K562 (cell line): ENCODE measurements at regions not wholly inside any gene's neighbourhood (a gene's known extent, or its start where the extent isn't known, plus 50 kb on each side); places are given as distances from the start of the nearest gene placed in this dataset.

ENCODE experiments used
- ATAC-seq: fragments of 200-7000 bp; cut with Tn5 transposase; 3 replicates; pipeline ENCODE4 v1.9.1; 2020; ENCODE audit warnings: moderate library complexity
- BruUV-seq: library from RNA; stranded (reverse); fragments of 400-500 nt; replicated peaks from 2 replicates; lab custom pipeline; 2021; lab: Mats Ljungman, UMichigan
- CTCF ChIA-PET: fragments of 300-600 bp; formaldehyde crosslinking; extraction: SDS; loops from one replicate; lab custom pipeline; 2021; ENCODE audit warnings: low intra/inter-chr PET ratio; lab: Yijun Ruan, JAX
- POLR2A ChIA-PET: fragments of 300-600, 350-650 bp; sonication (Branson Sonifier 250); formaldehyde crosslinking; extraction: SDS; loops from one replicate; lab custom pipeline; 2021; ENCODE audit warnings: antibody characterized with exemption, inconsistent platforms; lab: Yijun Ruan, JAX
- DNase-seq, 4 experiments: peaks; one replicate each; pipeline versions ENCODE4 v3.0.0 to v3.0.0-alpha.2; 2011 to 2018; ENCODE audit warnings: low spot score in 3 of 4, mixed read lengths in 3 of 4; ENCODE audit errors: extremely low read depth in 1 of 4
- FAIRE-seq: peaks from 2 replicates; lab custom pipeline; 2011; peaks lifted over from hg19 to GRCh38; lab: Jason Lieb, UNC
- H2AFZ ChIP-seq: 2 replicates; pipeline ENCODE4 v1.6.0; 2011; ENCODE audit warnings: low read depth, low read length, control low read depth, inconsistent platforms
- H3K27ac ChIP-seq: fragments of 200-600 bp; 3 replicates; pipeline ENCODE4 v1.8.0; 2011; ENCODE audit warnings: low read depth, mild to moderate bottlenecking, control low read depth, inconsistent platforms, low read length, moderate library complexity, mixed read lengths; ENCODE audit errors: extremely low read depth
- H3K27me3 ChIP-seq, 2 experiments: fragments of 300-600 bp in 1 of 2; 2 replicates in 1 of 2; 3 replicates in 1 of 2; pipeline versions ENCODE4 v1.6.0 to v1.8.0; 2011; ENCODE audit warnings: inconsistent platforms in 2 of 2, low read length in 2 of 2, mild to moderate bottlenecking in 1 of 2, mixed read lengths in 1 of 2, moderate library complexity in 1 of 2; ENCODE audit not compliant: control insufficient read depth in 2 of 2, insufficient read depth in 2 of 2
- H3K36me3 ChIP-seq: fragments of 300-600 bp; 3 replicates; pipeline ENCODE4 v1.8.0; 2011; ENCODE audit warnings: mild to moderate bottlenecking, low read length, inconsistent platforms; ENCODE audit not compliant: control insufficient read depth, insufficient read depth
- H3K4me1 ChIP-seq, 2 experiments: fragments of 200-600 bp in 1 of 2; replicated peaks in 1 of 2; 2 replicates in 1 of 2; 3 replicates in 1 of 2; pipeline versions ENCODE4 v1.5.1 to v1.8.0; 2011; ENCODE audit warnings: inconsistent platforms in 2 of 2, low read length in 2 of 2, mild to moderate bottlenecking in 1 of 2, mixed read lengths in 1 of 2, moderate library complexity in 1 of 2; ENCODE audit not compliant: control insufficient read depth in 2 of 2, insufficient read depth in 2 of 2
- H3K4me2 ChIP-seq: 2 replicates; pipeline ENCODE4 v1.6.1; 2011; ENCODE audit warnings: low read length, control low read depth, inconsistent platforms, mixed read lengths; ENCODE audit not compliant: insufficient read depth
- H3K4me3 ChIP-seq: fragments of 200-600 bp; sonication (generic), shearing (Covaris generic); 2 replicates; pipeline ENCODE4 v1.5.1; 2016; ENCODE audit warnings: control low read depth, inconsistent platforms
- H3K79me2 ChIP-seq: fragments of 200-600 bp; 3 replicates; pipeline ENCODE4 v1.8.0; 2011; ENCODE audit warnings: low read length, inconsistent platforms; ENCODE audit not compliant: control insufficient read depth, insufficient read depth
- H3K9ac ChIP-seq, 2 experiments: 2 replicates each; pipeline versions ENCODE4 v1.6.0 to v1.6.1; 2011; ENCODE audit warnings: low read depth in 2 of 2, low read length in 2 of 2, control low read depth in 1 of 2, inconsistent platforms in 1 of 2, mild to moderate bottlenecking in 1 of 2, mixed read lengths in 1 of 2; ENCODE audit not compliant: insufficient read depth in 1 of 2
- H3K9me1 ChIP-seq: one replicate; pipeline ENCODE4 v1.6.0; 2011; ENCODE audit warnings: inconsistent platforms, mild to moderate bottlenecking, low read length, moderate library complexity; ENCODE audit not compliant: control insufficient read depth, insufficient read depth
- H3K9me3 ChIP-seq: replicated peaks from 2 replicates; pipeline ENCODE4 v1.5.1; 2011; ENCODE audit warnings: low read depth, low read length, inconsistent platforms; ENCODE audit not compliant: control insufficient read depth, insufficient read depth
- H4K20me1 ChIP-seq: replicated peaks from 2 replicates; pipeline ENCODE4 v1.6.1; 2011; ENCODE audit warnings: low read length, inconsistent platforms, mixed read lengths; ENCODE audit not compliant: control insufficient read depth, insufficient read depth
- CBFA2T3 ChIP-seq: fragments of 450-650 bp; IDR thresholded peaks from 2 replicates; pipeline ENCODE4 v1.6.1; 2017
- DPF2 ChIP-seq: fragments of 450-650 bp; IDR thresholded peaks from 2 replicates; pipeline ENCODE4 v1.6.1; 2016
- FOXM1 ChIP-seq, 2 experiments: fragments of 450-650 bp in 1 of 2; sonication (generic) in 1 of 2; formaldehyde crosslinking in 1 of 2; IDR thresholded peaks; 2 replicates each; pipeline versions ENCODE4 v1.6.1 to v1.9.0; 2017 to 2022; ENCODE audit warnings: low read depth in 2 of 2, mild to moderate bottlenecking in 2 of 2, missing genetic modification reagents in 1 of 2, moderate library complexity in 1 of 2
- MAFG ChIP-seq: fragments of 450-650 bp; conservative IDR thresholded peaks from 2 replicates; pipeline ENCODE4 v1.6.1; 2016; ENCODE audit warnings: missing genetic modification characterization, missing compliant biosample characterization
- NCOA1 ChIP-seq: fragments of 450-650 bp; IDR thresholded peaks from 2 replicates; pipeline ENCODE4 v1.6.1; 2016; ENCODE audit warnings: low read depth
- NCOR1 ChIP-seq: fragments of 450-650 bp; IDR thresholded peaks from 2 replicates; pipeline ENCODE4 v1.6.1; 2016; ENCODE audit warnings: mild to moderate bottlenecking, moderate library complexity
- NR1H2 ChIP-seq: sonication (generic); formaldehyde crosslinking; IDR thresholded peaks from 2 replicates; pipeline ENCODE4 v1.4.0; 2020; ENCODE audit warnings: mild to moderate bottlenecking, missing genetic modification reagents
- RBM25 ChIP-seq: fragments of 200-400 bp; formaldehyde crosslinking; IDR thresholded peaks from 2 replicates; pipeline ENCODE4 v1.6.1; 2018; ENCODE audit warnings: low read length, low read depth, moderate library complexity; ENCODE audit not compliant: severe bottlenecking
- SMARCA4 ChIP-seq: fragments of 450-650 bp; IDR thresholded peaks from 2 replicates; pipeline ENCODE4 v1.6.1; 2016
- SMARCE1 ChIP-seq: fragments of 450-650 bp; IDR thresholded peaks from 2 replicates; pipeline ENCODE4 v1.7.1; 2016; ENCODE audit warnings: mild to moderate bottlenecking
- SOX6 ChIP-seq: fragments of 450-650 bp; IDR thresholded peaks from 2 replicates; pipeline ENCODE4 v1.6.1; 2014; ENCODE audit warnings: mild to moderate bottlenecking
- TCF3 ChIP-seq: sonication (generic); formaldehyde crosslinking; IDR thresholded peaks from 2 replicates; pipeline ENCODE4 v1.4.0; 2020; ENCODE audit warnings: mild to moderate bottlenecking, missing genetic modification reagents
- TEAD4 ChIP-seq, 2 experiments: sonication (generic) in 1 of 2; formaldehyde crosslinking in 1 of 2; IDR thresholded peaks; 2 replicates each; pipeline versions ENCODE4 v1.6.1 to v1.8.0; 2012 to 2022; ENCODE audit warnings: borderline replicate concordance in 1 of 2, inconsistent platforms in 1 of 2, low read length in 1 of 2, mild to moderate bottlenecking in 1 of 2, missing genetic modification reagents in 1 of 2
- TRIM24 ChIP-seq, 2 experiments: fragments of 450-650 bp; IDR thresholded peaks; 2 replicates each; pipeline ENCODE4 v1.6.1; 2016
- ZEB2 ChIP-seq: fragments of 450-650 bp; IDR thresholded peaks from 2 replicates; pipeline ENCODE4 v1.6.1; 2016
- ZNF217 ChIP-seq: sonication (generic); formaldehyde crosslinking; IDR thresholded peaks from 2 replicates; pipeline ENCODE4 v1.8.0; 2022; ENCODE audit warnings: mild to moderate bottlenecking, missing genetic modification reagents
- ZNF785 ChIP-seq: fragments of 250-450 bp; sonication (Bioruptor Pico); IDR thresholded peaks from 2 replicates; pipeline ENCODE4 v1.4.0; 2020; ENCODE audit warnings: mild to moderate bottlenecking
- WGBS: fragments of 100-300 bp; shearing (Covaris generic); methylation state at CpG from one replicate; pipeline ENCODE4 v1.1.6; 2016; ENCODE audit warnings: low coverage, mixed read lengths; ENCODE audit not compliant: insufficient coverage; ENCODE audit errors: missing lambda C conversion rate; 5-methylcytosine and 5-hydroxymethylcytosine counted together
- in situ Hi-C: fragments of 300-500 bp; cut with MboI; formaldehyde crosslinking; loops from 4 replicates; pipeline ENCODE4 v1.15.0; 2018; ENCODE audit warnings: inconsistent platforms, mixed read lengths
- intact Hi-C: fragments of 100-400 bp; cut with micrococcal nuclease; formaldehyde crosslinking; loops from 2 replicates; pipeline ENCODE4 v1.14.2; 2022
- TF ChIP-seq, protein P1 (sequence below): sonication (generic); formaldehyde crosslinking; IDR thresholded peaks from 2 replicates; pipeline ENCODE4 v1.8.0; 2022; ENCODE audit warnings: missing genetic modification reagents, mild to moderate bottlenecking, moderate library complexity, borderline replicate concordance
- TF ChIP-seq, protein P2 (sequence below): sonication (generic); formaldehyde crosslinking; IDR thresholded peaks from 2 replicates; pipeline ENCODE4 v1.8.0; 2022; ENCODE audit warnings: mild to moderate bottlenecking, missing genetic modification reagents
- TF ChIP-seq, protein P3 (sequence below): fragments of 450-650 bp; IDR thresholded peaks from 2 replicates; pipeline ENCODE4 v1.6.1; 2016

DNA sequence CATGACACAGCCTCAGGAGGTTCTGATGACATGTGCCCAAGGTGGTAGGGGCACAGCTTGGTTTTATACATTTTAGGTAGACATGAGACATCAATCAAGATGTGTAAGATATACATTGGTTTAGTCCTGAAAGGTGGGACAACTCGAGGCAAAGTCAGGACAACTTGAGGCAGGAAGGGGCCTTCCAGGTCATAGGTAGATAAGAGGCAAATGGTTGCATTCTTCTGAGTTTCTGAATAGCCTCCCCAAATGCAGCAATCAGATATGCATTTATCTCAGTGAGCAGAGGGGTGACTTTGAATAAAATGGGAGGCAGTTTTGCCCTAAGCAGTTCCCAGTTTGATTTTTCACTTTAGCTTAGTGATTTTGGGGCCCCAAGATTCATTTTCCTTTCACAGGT lies 91.6 kb downstream of the CHCHD4 start:
- Histone ChIP-seq H3K36me3 (no peaks in the 10 kb centered on the region), H2AFZ (no peak overlapping the region), H3K27me3 (peaks cover 0 to 3% of the 10 kb centered on the region in 2 experiments; a peak in 1 of 5 replicates), H3K27ac (no peak overlapping the region), H4K20me1 (no peaks in the 10 kb centered on the region), H3K4me2 (no peak overlapping the region), H3K9ac (no peak overlapping the region), H3K4me1 (peaks cover 0 to 6% of the 10 kb centered on the region in 2 experiments; a peak in 1 of 5 replicates), H3K9me1 (no peaks in the 10 kb centered on the region), H3K4me3 (no peak overlapping the region), H3K79me2 (no peaks in the 10 kb centered on the region), H3K9me3 (no peaks in the 10 kb centered on the region; the same call in 1 of the 2 replicates)
- in situ Hi-C loops (no loop called here), intact Hi-C loops (no loop called here)
- FAIRE-seq: no peak
- 0% methylated on average over 1 of the region's 1 CpG for WGBS
- no peak for ATAC-seq
- POLR2A ChIA-PET: interaction anchor here (0.6 kb wide), 1 partner anchor 572 kb away, joined by 3 read pairs; no protein-coding TSS in a partner anchor
- DNase-seq: peak in 1 of 4 experiments; percentile 10
- BruUV-seq: no TSS peak
- CTCF ChIA-PET: no interaction called here
- TF ChIP-seq ZNF217 (CRISPR knock-in tag) (no peak), CBFA2T3 (peak; percentile 77), ZNF785 (CRISPR knock-in tag) (no peak), ZEB2 (peak; percentile 94), TEAD4 (IDR thresholded peaks at IDR 0.05; ENCODE audit: low read length) (peak; percentile 79), TEAD4 (CRISPR knock-in tag; IDR thresholded peaks at IDR 0.05; ENCODE audit: borderline replicate concordance) (no peak), FOXM1 (IDR thresholded peaks at IDR 0.05; ENCODE audit: low read depth) (no peak), FOXM1 (CRISPR knock-in tag; IDR thresholded peaks at IDR 0.05; ENCODE audit: low read depth) (no peak), DPF2 (peak; percentile 80), SMARCE1 (peak; percentile 47; the same call in 1 of the 2 replicates), NCOR1 (peak; percentile 57; the same call in 1 of the 2 replicates), MAFG (tag) (0 out of 2 replicates have a peak, but pooled peaks have one; percentile 7), NCOA1 (peak; percentile 42; the same call in 1 of the 2 replicates), NR1H2 (no peak), TRIM24 (IDR thresholded peaks at IDR 0.05) (peak in 1 of 2 experiments; percentile 43; a peak in 1 of 4 replicates), SMARCA4 (peak; percentile 68), TCF3 (CRISPR knock-in tag) (peak; percentile 33), SOX6 (peak; percentile 88), RBM25 (no peak)
- TF ChIP-seq, protein P1, sequence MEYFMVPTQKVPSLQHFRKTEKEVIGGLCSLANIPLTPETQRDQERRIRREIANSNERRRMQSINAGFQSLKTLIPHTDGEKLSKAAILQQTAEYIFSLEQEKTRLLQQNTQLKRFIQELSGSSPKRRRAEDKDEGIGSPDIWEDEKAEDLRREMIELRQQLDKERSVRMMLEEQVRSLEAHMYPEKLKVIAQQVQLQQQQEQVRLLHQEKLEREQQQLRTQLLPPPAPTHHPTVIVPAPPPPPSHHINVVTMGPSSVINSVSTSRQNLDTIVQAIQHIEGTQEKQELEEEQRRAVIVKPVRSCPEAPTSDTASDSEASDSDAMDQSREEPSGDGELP (CRISPR knock-in tag): no peak
- TF ChIP-seq, protein P2, sequence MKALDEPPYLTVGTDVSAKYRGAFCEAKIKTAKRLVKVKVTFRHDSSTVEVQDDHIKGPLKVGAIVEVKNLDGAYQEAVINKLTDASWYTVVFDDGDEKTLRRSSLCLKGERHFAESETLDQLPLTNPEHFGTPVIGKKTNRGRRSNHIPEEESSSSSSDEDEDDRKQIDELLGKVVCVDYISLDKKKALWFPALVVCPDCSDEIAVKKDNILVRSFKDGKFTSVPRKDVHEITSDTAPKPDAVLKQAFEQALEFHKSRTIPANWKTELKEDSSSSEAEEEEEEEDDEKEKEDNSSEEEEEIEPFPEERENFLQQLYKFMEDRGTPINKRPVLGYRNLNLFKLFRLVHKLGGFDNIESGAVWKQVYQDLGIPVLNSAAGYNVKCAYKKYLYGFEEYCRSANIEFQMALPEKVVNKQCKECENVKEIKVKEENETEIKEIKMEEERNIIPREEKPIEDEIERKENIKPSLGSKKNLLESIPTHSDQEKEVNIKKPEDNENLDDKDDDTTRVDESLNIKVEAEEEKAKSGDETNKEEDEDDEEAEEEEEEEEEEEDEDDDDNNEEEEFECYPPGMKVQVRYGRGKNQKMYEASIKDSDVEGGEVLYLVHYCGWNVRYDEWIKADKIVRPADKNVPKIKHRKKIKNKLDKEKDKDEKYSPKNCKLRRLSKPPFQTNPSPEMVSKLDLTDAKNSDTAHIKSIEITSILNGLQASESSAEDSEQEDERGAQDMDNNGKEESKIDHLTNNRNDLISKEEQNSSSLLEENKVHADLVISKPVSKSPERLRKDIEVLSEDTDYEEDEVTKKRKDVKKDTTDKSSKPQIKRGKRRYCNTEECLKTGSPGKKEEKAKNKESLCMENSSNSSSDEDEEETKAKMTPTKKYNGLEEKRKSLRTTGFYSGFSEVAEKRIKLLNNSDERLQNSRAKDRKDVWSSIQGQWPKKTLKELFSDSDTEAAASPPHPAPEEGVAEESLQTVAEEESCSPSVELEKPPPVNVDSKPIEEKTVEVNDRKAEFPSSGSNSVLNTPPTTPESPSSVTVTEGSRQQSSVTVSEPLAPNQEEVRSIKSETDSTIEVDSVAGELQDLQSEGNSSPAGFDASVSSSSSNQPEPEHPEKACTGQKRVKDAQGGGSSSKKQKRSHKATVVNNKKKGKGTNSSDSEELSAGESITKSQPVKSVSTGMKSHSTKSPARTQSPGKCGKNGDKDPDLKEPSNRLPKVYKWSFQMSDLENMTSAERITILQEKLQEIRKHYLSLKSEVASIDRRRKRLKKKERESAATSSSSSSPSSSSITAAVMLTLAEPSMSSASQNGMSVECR (CRISPR knock-in tag): no peak
- TF ChIP-seq, protein P3, sequence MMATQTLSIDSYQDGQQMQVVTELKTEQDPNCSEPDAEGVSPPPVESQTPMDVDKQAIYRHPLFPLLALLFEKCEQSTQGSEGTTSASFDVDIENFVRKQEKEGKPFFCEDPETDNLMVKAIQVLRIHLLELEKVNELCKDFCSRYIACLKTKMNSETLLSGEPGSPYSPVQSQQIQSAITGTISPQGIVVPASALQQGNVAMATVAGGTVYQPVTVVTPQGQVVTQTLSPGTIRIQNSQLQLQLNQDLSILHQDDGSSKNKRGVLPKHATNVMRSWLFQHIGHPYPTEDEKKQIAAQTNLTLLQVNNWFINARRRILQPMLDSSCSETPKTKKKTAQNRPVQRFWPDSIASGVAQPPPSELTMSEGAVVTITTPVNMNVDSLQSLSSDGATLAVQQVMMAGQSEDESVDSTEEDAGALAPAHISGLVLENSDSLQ: peak; percentile 29; the same call in 1 of the 2 replicates
